ENCODE measurements at regions not wholly inside any gene's neighbourhood (a gene's known extent, or its start where the extent isn't known, plus 50 kb on each side); places are given as distances from the start of the nearest gene placed in this dataset.

DNA sequence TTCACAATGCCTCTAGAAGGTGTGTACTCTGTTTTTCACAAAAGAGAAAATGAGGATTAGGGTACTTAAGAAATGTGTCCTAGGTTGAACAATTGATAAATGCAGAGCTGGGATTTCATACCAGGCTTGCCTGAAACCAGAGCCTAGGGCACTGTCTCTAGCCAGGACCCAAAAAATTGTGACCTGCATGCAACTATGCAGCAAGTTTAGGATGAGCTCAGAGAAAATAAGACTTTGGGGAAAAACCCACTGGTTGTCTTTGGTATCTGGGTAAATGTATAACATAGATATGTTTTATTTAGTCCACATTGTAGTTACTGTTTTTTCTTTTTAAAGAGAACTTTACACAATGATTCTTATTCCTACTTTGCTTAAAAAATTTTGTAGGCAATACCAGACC is 177.1 kb upstream of the SEMA6A start:
- Histone ChIP-seq H3K4me3 (ENCODE audit: low read length) (no peak overlapping the region), H3K4me1 (ENCODE audit: control insufficient read depth, low read depth, low read length) (no peaks in the 10 kb centered on the region), H3K9ac (ENCODE audit: low read length) (no peak overlapping the region), H3K27me3 (ENCODE audit: control insufficient read depth, insufficient read depth, low read length) (no peaks in the 10 kb centered on the region), H3K9me3 (ENCODE audit: control insufficient read depth, low read depth, low read length) (no peaks in the 10 kb centered on the region), H3K27ac (ENCODE audit: low read length) (no peak overlapping the region), H3K36me3 (ENCODE audit: control insufficient read depth, low read depth, low read length) (no peaks in the 10 kb centered on the region)

DNA sequence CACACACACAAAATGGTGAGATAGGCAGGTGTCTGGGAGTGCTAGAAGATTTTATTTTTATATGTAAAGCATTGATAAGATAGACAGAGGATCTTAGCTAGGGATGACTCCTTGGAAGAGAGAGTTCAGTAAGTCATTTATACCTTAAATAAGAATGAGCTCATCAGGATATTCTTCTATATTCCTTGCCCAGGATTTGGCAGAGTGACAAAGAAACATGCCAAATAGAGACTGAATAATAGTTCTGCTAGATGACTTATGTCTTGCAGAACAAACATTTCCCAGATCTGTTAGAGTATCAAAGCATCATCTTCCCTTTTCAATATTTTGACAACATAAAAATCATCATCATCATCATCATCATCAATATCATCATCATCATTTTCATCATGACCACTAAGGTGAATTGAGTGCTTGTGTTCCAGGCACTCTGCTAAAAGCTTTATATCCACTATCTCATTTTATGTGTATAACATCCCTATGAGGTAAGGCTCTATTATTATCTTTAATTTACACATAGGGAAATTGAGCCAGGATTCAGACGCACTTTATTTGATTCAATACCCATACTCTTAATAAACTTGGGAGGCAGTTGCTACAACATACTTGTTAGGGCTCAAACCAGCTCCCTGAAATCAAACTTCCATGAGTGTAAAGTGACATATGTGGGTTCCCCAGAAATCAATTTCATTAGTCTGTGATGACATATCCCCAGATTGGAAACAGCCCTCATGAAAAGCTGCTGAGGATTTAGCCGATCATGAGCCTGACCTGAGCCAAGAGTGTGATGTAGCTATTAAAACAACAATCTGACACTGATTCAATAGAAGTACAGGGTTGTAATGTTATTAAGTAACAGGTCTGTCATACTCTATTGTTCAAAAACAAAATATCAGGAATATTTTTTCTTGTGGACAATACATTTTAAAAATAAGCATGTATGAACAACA is 176.3 kb upstream of the SEMA6A start:
- no peak overlapping the region for H3K27ac ChIP-seq (ENCODE audit: low read length)
- no peak overlapping the region for H3K4me3 ChIP-seq (ENCODE audit: low read length)
- no peaks in the 10 kb centered on the region for H3K27me3 ChIP-seq (ENCODE audit: control insufficient read depth, insufficient read depth, low read length)
- no peaks in the 10 kb centered on the region for H3K9me3 ChIP-seq (ENCODE audit: control insufficient read depth, low read depth, low read length)
- no peaks in the 10 kb centered on the region for H3K4me1 ChIP-seq (ENCODE audit: control insufficient read depth, low read depth, low read length)
- H3K36me3 ChIP-seq (ENCODE audit: control insufficient read depth, low read depth, low read length), result no peaks in the 10 kb centered on the region
- H3K9ac ChIP-seq (ENCODE audit: low read length), result no peak overlapping the region

DNA sequence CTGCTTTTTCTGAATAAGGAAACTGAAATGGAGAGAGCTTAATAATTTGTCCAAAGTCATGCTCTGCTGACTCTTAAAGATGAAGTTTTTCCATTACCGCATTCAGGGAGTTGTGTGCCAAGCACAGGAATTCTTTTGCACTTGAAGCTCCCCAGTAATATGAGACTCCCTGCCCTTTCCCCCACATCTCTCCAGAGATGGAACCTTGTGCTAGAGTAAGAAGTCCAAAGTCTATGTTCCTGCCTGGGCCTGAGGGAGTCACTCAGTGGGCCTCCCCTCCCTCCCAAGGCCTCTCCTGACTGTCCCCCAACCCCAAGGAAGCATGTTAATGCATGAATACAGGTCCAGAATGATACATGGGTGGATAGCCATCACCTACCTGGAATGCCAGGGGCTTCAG is 173.3 kb upstream of the SEMA6A start:
- no peak overlapping the region for H3K27ac ChIP-seq (ENCODE audit: low read length)
- H3K27me3 ChIP-seq (ENCODE audit: control insufficient read depth, insufficient read depth, low read length), result no peaks in the 10 kb centered on the region
- H3K4me3 ChIP-seq (ENCODE audit: low read length), result no peak overlapping the region
- H3K36me3 ChIP-seq (ENCODE audit: control insufficient read depth, low read depth, low read length), result no peaks in the 10 kb centered on the region
- H3K9ac ChIP-seq (ENCODE audit: low read length), result no peak overlapping the region
- no peaks in the 10 kb centered on the region for H3K4me1 ChIP-seq (ENCODE audit: control insufficient read depth, low read depth, low read length)
- no peaks in the 10 kb centered on the region for H3K9me3 ChIP-seq (ENCODE audit: control insufficient read depth, low read depth, low read length)

DNA sequence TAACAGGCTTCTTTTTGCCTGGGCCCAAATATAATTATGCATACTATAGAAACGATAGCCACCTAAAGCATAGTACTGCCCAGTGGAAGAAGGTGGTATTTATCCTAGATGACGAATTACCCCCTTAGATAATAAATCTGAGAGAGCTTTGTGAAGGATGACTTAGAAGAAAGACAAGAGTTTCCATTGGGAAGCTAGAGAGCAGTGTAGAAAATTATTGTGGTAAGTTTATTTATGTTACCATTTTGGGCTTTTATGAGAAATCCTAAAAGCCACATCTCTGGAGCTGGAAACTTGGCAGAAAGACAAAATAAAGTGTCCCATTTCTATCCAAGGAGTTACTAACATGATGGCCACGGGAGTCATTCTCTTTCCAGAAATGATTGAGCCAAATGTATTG is 172.0 kb upstream of the SEMA6A start:
- Histone ChIP-seq H3K4me3 (ENCODE audit: low read length) (no peak overlapping the region), H3K36me3 (ENCODE audit: control insufficient read depth, low read depth, low read length) (no peaks in the 10 kb centered on the region), H3K9ac (ENCODE audit: low read length) (no peak overlapping the region), H3K9me3 (ENCODE audit: control insufficient read depth, low read depth, low read length) (no peaks in the 10 kb centered on the region), H3K27ac (ENCODE audit: low read length) (no peak overlapping the region), H3K4me1 (ENCODE audit: control insufficient read depth, low read depth, low read length) (no peaks in the 10 kb centered on the region), H3K27me3 (ENCODE audit: control insufficient read depth, insufficient read depth, low read length) (no peaks in the 10 kb centered on the region)

GRCh38 chr5:116740771-116741170 is 166.1 kb upstream of the SEMA6A start:
- Histone ChIP-seq H3K4me1 (ENCODE audit: control insufficient read depth, low read depth, low read length) (peaks cover 7% of the 10 kb centered on the region), H3K9me3 (ENCODE audit: control insufficient read depth, low read depth, low read length) (no peaks in the 10 kb centered on the region), H3K9ac (ENCODE audit: low read length) (no peak overlapping the region), H3K27ac (ENCODE audit: low read length) (no peak overlapping the region), H3K4me3 (ENCODE audit: low read length) (no peak overlapping the region), H3K27me3 (ENCODE audit: control insufficient read depth, insufficient read depth, low read length) (no peaks in the 10 kb centered on the region), H3K36me3 (ENCODE audit: control insufficient read depth, low read depth, low read length) (no peaks in the 10 kb centered on the region)

- Histone ChIP-seq H3K27me3 (ENCODE audit: control insufficient read depth, insufficient read depth, low read length) (no peaks in the 10 kb centered on the region), H3K9me3 (ENCODE audit: control insufficient read depth, low read depth, low read length) (no peaks in the 10 kb centered on the region), H3K27ac (ENCODE audit: low read length) (no peak overlapping the region), H3K4me3 (ENCODE audit: low read length) (no peak overlapping the region), H3K36me3 (ENCODE audit: control insufficient read depth, low read depth, low read length) (no peaks in the 10 kb centered on the region), H3K9ac (ENCODE audit: low read length) (no peak overlapping the region), H3K4me1 (ENCODE audit: control insufficient read depth, low read depth, low read length) (peaks cover 7% of the 10 kb centered on the region)
Measured at GRCh38 chr5:116739571-116739970, 164.9 kb upstream of the SEMA6A start.

GRCh38 chr5:116738615-116739261 is 164.1 kb upstream of the SEMA6A start:
- Histone ChIP-seq H3K27me3 (ENCODE audit: control insufficient read depth, insufficient read depth, low read length) (no peaks in the 10 kb centered on the region), H3K36me3 (ENCODE audit: control insufficient read depth, low read depth, low read length) (no peaks in the 10 kb centered on the region), H3K27ac (ENCODE audit: low read length) (no peak overlapping the region), H3K9me3 (ENCODE audit: control insufficient read depth, low read depth, low read length) (no peaks in the 10 kb centered on the region), H3K4me1 (ENCODE audit: control insufficient read depth, low read depth, low read length) (peaks cover 12% of the 10 kb centered on the region), H3K9ac (ENCODE audit: low read length) (no peak overlapping the region), H3K4me3 (ENCODE audit: low read length) (no peak overlapping the region)

- H3K9me3 ChIP-seq (ENCODE audit: control insufficient read depth, low read depth, low read length), result no peaks in the 10 kb centered on the region
- H3K4me1 ChIP-seq (ENCODE audit: control insufficient read depth, low read depth, low read length), result peaks cover 12% of the 10 kb centered on the region
- H3K27ac ChIP-seq (ENCODE audit: low read length), result no peak overlapping the region
- no peak overlapping the region for H3K9ac ChIP-seq (ENCODE audit: low read length)
- H3K36me3 ChIP-seq (ENCODE audit: control insufficient read depth, low read depth, low read length), result no peaks in the 10 kb centered on the region
- no peaks in the 10 kb centered on the region for H3K27me3 ChIP-seq (ENCODE audit: control insufficient read depth, insufficient read depth, low read length)
- no peak overlapping the region for H3K4me3 ChIP-seq (ENCODE audit: low read length)
Measured at GRCh38 chr5:116738239-116738614, 163.6 kb upstream of the SEMA6A start.

GRCh38 chr5:116736671-116737070 is 162.0 kb upstream of the SEMA6A start:
- Histone ChIP-seq H3K4me1 (ENCODE audit: control insufficient read depth, low read depth, low read length) (peaks cover 12% of the 10 kb centered on the region), H3K27ac (ENCODE audit: low read length) (no peak overlapping the region), H3K9ac (ENCODE audit: low read length) (no peak overlapping the region), H3K27me3 (ENCODE audit: control insufficient read depth, insufficient read depth, low read length) (no peaks in the 10 kb centered on the region), H3K9me3 (ENCODE audit: control insufficient read depth, low read depth, low read length) (no peaks in the 10 kb centered on the region), H3K4me3 (ENCODE audit: low read length) (no peak overlapping the region), H3K36me3 (ENCODE audit: control insufficient read depth, low read depth, low read length) (no peaks in the 10 kb centered on the region)

DNA sequence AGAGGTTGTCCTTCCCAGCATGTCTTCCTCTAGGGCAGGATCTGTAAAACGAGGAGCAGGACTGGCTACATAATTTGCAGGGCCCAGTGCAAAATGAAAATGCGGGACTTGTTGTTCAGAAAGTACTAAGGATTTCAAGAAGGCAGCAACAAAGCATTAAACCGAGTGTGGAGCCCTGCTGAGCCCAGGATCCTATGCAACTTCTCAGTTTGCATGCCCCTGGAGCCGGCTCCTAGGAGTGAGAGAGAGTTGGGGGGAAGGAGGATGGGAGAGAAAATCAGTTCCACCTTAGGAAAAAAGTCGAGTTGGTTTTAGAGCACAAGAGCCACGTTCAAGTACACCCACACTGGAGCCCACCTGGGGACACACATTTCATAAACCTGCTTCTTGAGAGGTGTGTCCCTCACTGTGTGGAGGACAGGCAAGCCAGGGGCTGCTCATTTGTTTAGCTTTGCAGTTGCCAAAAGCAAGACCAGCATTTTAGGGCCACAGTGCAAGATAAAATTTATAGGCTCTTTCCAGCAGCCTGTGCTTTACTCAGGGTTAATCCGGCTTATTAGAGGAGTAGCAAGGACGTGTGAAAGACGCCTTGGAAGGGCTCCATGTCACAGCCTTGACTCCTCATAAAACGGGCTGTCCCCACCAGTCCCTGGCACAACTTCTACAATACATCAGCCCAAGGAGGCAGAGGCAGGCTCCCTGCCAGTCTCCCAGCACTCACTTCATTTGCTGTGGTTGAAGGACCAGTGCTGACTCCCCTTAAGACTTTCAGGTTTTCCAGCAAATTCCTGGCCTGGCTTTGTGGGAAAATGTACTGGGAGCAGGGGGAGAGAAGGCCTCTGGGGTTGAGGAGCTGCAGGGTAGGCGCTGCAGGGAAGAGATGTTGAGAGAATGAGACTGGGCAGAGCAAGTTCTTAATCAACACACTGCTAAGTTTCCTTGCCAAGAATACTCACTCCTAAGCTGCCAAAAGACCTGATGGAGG is 159.7 kb upstream of the SEMA6A start:
- Histone ChIP-seq H3K4me3 (ENCODE audit: low read length) (no peak overlapping the region), H3K27me3 (ENCODE audit: control insufficient read depth, insufficient read depth, low read length) (no peaks in the 10 kb centered on the region), H3K27ac (ENCODE audit: low read length) (no peak overlapping the region), H3K4me1 (ENCODE audit: control insufficient read depth, low read depth, low read length) (peaks cover 8% of the 10 kb centered on the region), H3K36me3 (ENCODE audit: control insufficient read depth, low read depth, low read length) (no peaks in the 10 kb centered on the region), H3K9me3 (ENCODE audit: control insufficient read depth, low read depth, low read length) (no peaks in the 10 kb centered on the region), H3K9ac (ENCODE audit: low read length) (no peak overlapping the region)

DNA sequence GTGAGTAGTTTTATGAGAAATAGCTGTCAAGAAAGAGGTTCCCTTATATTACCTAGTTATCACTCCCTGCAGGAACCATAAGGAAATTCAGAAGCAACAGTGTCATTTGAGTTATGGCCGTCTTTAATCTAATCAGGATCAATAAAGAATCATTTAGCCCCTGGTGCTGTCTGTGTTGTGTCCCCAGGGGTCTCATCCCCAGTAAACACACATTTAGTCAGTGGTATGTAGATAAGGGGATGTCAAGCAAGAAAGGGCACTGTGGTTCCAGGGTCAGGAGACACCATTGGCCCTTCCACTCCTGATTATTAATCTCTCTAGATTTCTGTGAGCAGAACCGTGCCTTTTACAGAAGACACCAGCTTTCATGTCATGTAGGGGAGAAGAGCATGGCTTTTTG is 158.0 kb upstream of the SEMA6A start:
- Histone ChIP-seq H3K36me3 (ENCODE audit: control insufficient read depth, low read depth, low read length) (no peaks in the 10 kb centered on the region), H3K9ac (ENCODE audit: low read length) (no peak overlapping the region), H3K4me3 (ENCODE audit: low read length) (no peak overlapping the region), H3K27me3 (ENCODE audit: control insufficient read depth, insufficient read depth, low read length) (no peaks in the 10 kb centered on the region), H3K9me3 (ENCODE audit: control insufficient read depth, low read depth, low read length) (no peaks in the 10 kb centered on the region), H3K27ac (ENCODE audit: low read length) (no peak overlapping the region), H3K4me1 (ENCODE audit: control insufficient read depth, low read depth, low read length) (peaks cover 5% of the 10 kb centered on the region)
